ENCODE measurements at regions not wholly inside any gene's neighbourhood (a gene's known extent, or its start where the extent isn't known, plus 50 kb on each side); places are given as distances from the start of the nearest gene placed in this dataset.

GRCh38 chr3:118466795-118467330 lies 567.8 kb downstream of the IGSF11 start (continued):
- TF ChIP-seq REST (IDR thresholded peaks at IDR 0.05; ENCODE audit: unreplicated experiment) = no peak
- no peak for TF ChIP-seq EZH2 (IDR thresholded peaks at IDR 0.05; ENCODE audit: low read depth, unreplicated experiment)
- no peak for TF ChIP-seq ZNF114 (CRISPR knock-in tag; IDR thresholded peaks at IDR 0.05)

GRCh38 chr3:118468801-118469200 lies 565.8 kb downstream of the IGSF11 start:
- no peaks in the 10 kb centered on the region for H3K27me3 ChIP-seq (ENCODE audit: insufficient read depth)
- ATAC-seq (no peak), DNase-seq (ENCODE audit: low spot score) (no peak)
- no peaks in the 10 kb centered on the region for H4K20me1 ChIP-seq (replicated peaks; ENCODE audit: insufficient read depth)
- no peaks in the 10 kb centered on the region for H3K79me2 ChIP-seq (replicated peaks; ENCODE audit: insufficient read depth)
- H3K4me3 Mint-ChIP-seq = no peak overlapping the region
- H3K4me3 ChIP-seq = no peak overlapping the region
- no peak overlapping the region for H3K27ac Mint-ChIP-seq
- no peak overlapping the region for H2AFZ ChIP-seq
- H3K9me2 ChIP-seq (ENCODE audit: insufficient read depth) = peaks cover 34% of the 10 kb centered on the region
- no peaks in the 10 kb centered on the region for H3K36me3 Mint-ChIP-seq (ENCODE audit: low read depth)
- H3K27me3 Mint-ChIP-seq (ENCODE audit: insufficient read depth, low read depth, poor library complexity) = no peaks in the 10 kb centered on the region
- no peaks in the 10 kb centered on the region; the same call in 1 of the 3 replicates for H3K9me3 Mint-ChIP-seq
- H3F3A ChIP-seq (replicated peaks; ENCODE audit: low read depth) = no peaks in the 10 kb centered on the region
- H3K27ac ChIP-seq (ENCODE audit: low read depth) = no peak overlapping the region
- H3K4me2 ChIP-seq = no peak overlapping the region
- no peak for TF ChIP-seq CREB1 (CRISPR knock-in tag; IDR thresholded peaks at IDR 0.05; ENCODE audit: low read depth)
- no peaks in the 10 kb centered on the region for H3K4me1 Mint-ChIP-seq
- no peaks in the 10 kb centered on the region for H3K36me3 ChIP-seq (ENCODE audit: insufficient read depth)
- H3K4me1 ChIP-seq (ENCODE audit: insufficient read depth) = no peaks in the 10 kb centered on the region

DNA sequence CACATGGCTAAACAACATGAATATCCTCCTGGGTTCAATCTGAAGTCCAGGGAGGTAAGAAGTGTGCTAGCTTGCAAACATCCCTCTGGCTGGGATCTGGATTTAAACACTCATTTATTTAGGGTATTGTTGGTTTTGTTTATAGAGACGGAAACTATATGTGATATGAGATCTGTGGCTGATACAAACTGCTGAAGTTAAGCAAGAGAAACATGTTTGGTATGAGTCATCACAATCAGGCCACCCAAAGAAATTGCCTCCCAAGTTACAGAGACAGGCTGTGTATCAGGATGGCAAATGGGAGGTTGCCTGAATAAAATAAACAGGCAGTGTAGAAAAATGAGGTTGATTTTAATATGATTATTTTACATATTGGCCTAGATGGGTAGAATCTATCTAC lies 562.1 kb downstream of the IGSF11 start:
- Histone ChIP-seq H3K9me2 (ENCODE audit: insufficient read depth) (peaks cover 24% of the 10 kb centered on the region), H3K79me2 (replicated peaks; ENCODE audit: insufficient read depth) (no peaks in the 10 kb centered on the region), H3K36me3 (ENCODE audit: insufficient read depth) (no peaks in the 10 kb centered on the region), H3F3A (replicated peaks; ENCODE audit: low read depth) (no peaks in the 10 kb centered on the region), H4K20me1 (replicated peaks; ENCODE audit: insufficient read depth) (no peaks in the 10 kb centered on the region), H3K27me3 (ENCODE audit: insufficient read depth) (no peaks in the 10 kb centered on the region), H3K4me1 (ENCODE audit: insufficient read depth) (no peaks in the 10 kb centered on the region), H3K27ac (ENCODE audit: low read depth) (no peak overlapping the region), H3K4me2 (no peak overlapping the region), H3K4me3 (no peak overlapping the region), H2AFZ (no peak overlapping the region; the same call in 1 of the 2 replicates)
- Mint-ChIP-seq H3K9me3 (no peaks in the 10 kb centered on the region; the same call in 1 of the 3 replicates), H3K4me1 (no peaks in the 10 kb centered on the region), H3K27me3 (ENCODE audit: insufficient read depth, low read depth, poor library complexity) (no peaks in the 10 kb centered on the region), H3K36me3 (ENCODE audit: low read depth) (no peaks in the 10 kb centered on the region), H3K27ac (0 out of 2 replicates have a peak overlapping the region, but pooled peaks have one; percentile 38), H3K4me3 (no peak overlapping the region)
- TF ChIP-seq REST (IDR thresholded peaks at IDR 0.05; ENCODE audit: unreplicated experiment) = no peak
- no peak for TF ChIP-seq NANOG (IDR thresholded peaks at IDR 0.05; ENCODE audit: borderline replicate concordance)
- TF ChIP-seq ZNF114 (CRISPR knock-in tag; IDR thresholded peaks at IDR 0.05) = no peak
- TF ChIP-seq EZH2phosphoT487 (IDR thresholded peaks at IDR 0.05; ENCODE audit: unreplicated experiment) = no peak
- TF ChIP-seq CREB1 (CRISPR knock-in tag; IDR thresholded peaks at IDR 0.05; ENCODE audit: low read depth) = no peak
- no peak for TF ChIP-seq JUNB (IDR thresholded peaks at IDR 0.05; ENCODE audit: unreplicated experiment)
- TF ChIP-seq ZNF331 (CRISPR knock-in tag; IDR thresholded peaks at IDR 0.05; ENCODE audit: low read depth) = no peak
- no peak for TF ChIP-seq POLR2AphosphoS5 (IDR thresholded peaks at IDR 0.05; ENCODE audit: low read depth)
- TF ChIP-seq CTCF (conservative IDR thresholded peaks at IDR 0.05; ENCODE audit: low read depth in 2 of 2) = no peak
- TF ChIP-seq EZH2 (IDR thresholded peaks at IDR 0.05; ENCODE audit: low read depth, unreplicated experiment) = no peak
- DNase-seq (ENCODE audit: low spot score) (no peak), ATAC-seq (no peak)

All from GM23338 (cell line).